ENCODE measurements at regions not wholly inside any gene's neighbourhood (a gene's known extent, or its start where the extent isn't known, plus 50 kb on each side); places are given as distances from the start of the nearest gene placed in this dataset.
A peak's percentile ranks its signal among the peaks of the same experiment; 100 is the strongest.

GRCh38 chr4:165625281-165625680 lies 246.5 kb downstream of the CPE start:
- Histone ChIP-seq H3K27me3 (ENCODE audit: control insufficient read depth in 2 of 2, insufficient read depth in 2 of 2, low read length in 2 of 2) (no peaks in the 10 kb centered on the region), H4K20me1 (replicated peaks; ENCODE audit: control insufficient read depth, extremely low read depth, insufficient read depth, low read length) (no peaks in the 10 kb centered on the region), H3K9me3 (replicated peaks; ENCODE audit: control insufficient read depth, insufficient read depth, low read length) (no peaks in the 10 kb centered on the region), H3K36me3 (ENCODE audit: control insufficient read depth in 2 of 2, extremely low read depth in 1 of 2, insufficient read depth in 2 of 2, low read length in 2 of 2) (no peaks in the 10 kb centered on the region), H3K9ac (replicated peaks; ENCODE audit: extremely low read depth, insufficient read depth, low read length) (no peak overlapping the region), H3K4me1 (ENCODE audit: control insufficient read depth, extremely low read depth, insufficient read depth, low read length) (peaks cover 45% of the 10 kb centered on the region), H3K79me2 (ENCODE audit: control insufficient read depth, insufficient read depth, low read length) (no peaks in the 10 kb centered on the region), H3K27ac (ENCODE audit: insufficient read depth, low read depth, low read length) (peak overlapping the region; percentile 55), H3K4me3 (replicated peaks in 1 of 3; ENCODE audit: insufficient read depth in 1 of 3, low read depth in 1 of 3, low read length in 3 of 3) (no peak overlapping the region), H3K9me1 (replicated peaks; ENCODE audit: control insufficient read depth, extremely low read depth, insufficient read depth, low read length) (no peaks in the 10 kb centered on the region), H3K4me2 (ENCODE audit: insufficient read depth, low read length) (peak overlapping the region; percentile 43), H2AFZ (ENCODE audit: low read depth, low read length) (no peak overlapping the region)
- FAIRE-seq (peak; percentile 62), DNase-seq (ENCODE audit: low read depth, low spot score) (peak; percentile 62)
- no TSS peak for BruUV-seq (replicated peaks)
- TF ChIP-seq FOS (IDR thresholded peaks at IDR 0.05; ENCODE audit: borderline replicate concordance, insufficient read depth, low read length) (peak; percentile 84), POLR2AphosphoS5 (IDR thresholded peaks at IDR 0.05; ENCODE audit: insufficient read depth, low read depth, low read length) (no peak), JUN (IDR thresholded peaks at IDR 0.05; ENCODE audit: borderline replicate concordance, insufficient read depth, insufficient read length, low read depth) (peak; percentile 53), GATA2 (IDR thresholded peaks at IDR 0.05; ENCODE audit: insufficient read depth, insufficient read length, low read depth, low read length) (peak; percentile 19)
- TF ChIP-seq, protein P1, sequence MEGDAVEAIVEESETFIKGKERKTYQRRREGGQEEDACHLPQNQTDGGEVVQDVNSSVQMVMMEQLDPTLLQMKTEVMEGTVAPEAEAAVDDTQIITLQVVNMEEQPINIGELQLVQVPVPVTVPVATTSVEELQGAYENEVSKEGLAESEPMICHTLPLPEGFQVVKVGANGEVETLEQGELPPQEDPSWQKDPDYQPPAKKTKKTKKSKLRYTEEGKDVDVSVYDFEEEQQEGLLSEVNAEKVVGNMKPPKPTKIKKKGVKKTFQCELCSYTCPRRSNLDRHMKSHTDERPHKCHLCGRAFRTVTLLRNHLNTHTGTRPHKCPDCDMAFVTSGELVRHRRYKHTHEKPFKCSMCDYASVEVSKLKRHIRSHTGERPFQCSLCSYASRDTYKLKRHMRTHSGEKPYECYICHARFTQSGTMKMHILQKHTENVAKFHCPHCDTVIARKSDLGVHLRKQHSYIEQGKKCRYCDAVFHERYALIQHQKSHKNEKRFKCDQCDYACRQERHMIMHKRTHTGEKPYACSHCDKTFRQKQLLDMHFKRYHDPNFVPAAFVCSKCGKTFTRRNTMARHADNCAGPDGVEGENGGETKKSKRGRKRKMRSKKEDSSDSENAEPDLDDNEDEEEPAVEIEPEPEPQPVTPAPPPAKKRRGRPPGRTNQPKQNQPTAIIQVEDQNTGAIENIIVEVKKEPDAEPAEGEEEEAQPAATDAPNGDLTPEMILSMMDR (IDR thresholded peaks at IDR 0.05; ENCODE audit: extremely low read depth in 1 of 2, insufficient read depth in 1 of 2, low read depth in 1 of 2, low read length in 2 of 2), result no peak
- intact Hi-C loops (cut with micrococcal nuclease) (no loop called here), dilution Hi-C loops (cut with MboI; ENCODE audit: extremely low pct_ligation_motif_present, low sequenced_read_pairs) (no loop called here)
- ChIA-PET CTCF (interaction anchor here (0.7 kb wide), 1 partner anchor 8 kb away, joined by 3 read pairs; no protein-coding TSS in a partner anchor), POLR2A (no interaction called here)

DNA sequence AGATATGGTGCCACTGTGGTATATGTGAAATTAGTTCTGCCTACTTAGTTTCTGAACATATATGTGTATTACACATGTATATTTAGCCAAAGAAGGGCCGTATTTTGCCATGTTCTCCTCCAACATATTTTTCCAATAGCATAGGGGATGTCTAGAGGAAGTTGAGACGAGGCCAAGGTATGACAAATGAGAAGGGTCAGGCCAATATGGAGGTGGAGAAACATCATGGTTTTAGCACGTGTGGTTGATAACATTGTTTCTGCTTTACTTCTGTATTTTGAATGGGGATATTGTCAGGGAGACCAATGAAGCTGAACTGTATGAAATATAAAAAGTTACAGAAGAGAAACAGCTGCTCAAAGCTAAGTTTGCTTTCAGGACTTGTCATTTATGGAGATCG lies 246.7 kb upstream of the TLL1 start:
- no peak overlapping the region for H3K4me3 ChIP-seq (replicated peaks in 1 of 3; ENCODE audit: insufficient read depth in 1 of 3, low read depth in 1 of 3, low read length in 3 of 3)
- FAIRE-seq (no peak), DNase-seq (ENCODE audit: low read depth, low spot score) (peak; percentile 24)
- peak overlapping the region; percentile 55 for H3K27ac ChIP-seq (ENCODE audit: insufficient read depth, low read depth, low read length)
- H4K20me1 ChIP-seq (replicated peaks; ENCODE audit: control insufficient read depth, extremely low read depth, insufficient read depth, low read length), result no peaks in the 10 kb centered on the region
- no TSS peak for BruUV-seq (replicated peaks)
- no peaks in the 10 kb centered on the region for H3K27me3 ChIP-seq (ENCODE audit: control insufficient read depth in 2 of 2, insufficient read depth in 2 of 2, low read length in 2 of 2)
- H2AFZ ChIP-seq (ENCODE audit: low read depth, low read length), result peak overlapping the region; percentile 85
- intact Hi-C loops (cut with micrococcal nuclease), result no loop called here
- H3K4me2 ChIP-seq (ENCODE audit: insufficient read depth, low read length), result no peak overlapping the region
- ChIA-PET POLR2A (no interaction called here), CTCF (no interaction called here)
- dilution Hi-C loops (cut with MboI; ENCODE audit: extremely low pct_ligation_motif_present, low sequenced_read_pairs), result no loop called here
- H3K79me2 ChIP-seq (ENCODE audit: control insufficient read depth, insufficient read depth, low read length), result no peaks in the 10 kb centered on the region
- no peak for TF ChIP-seq POLR2A (IDR thresholded peaks at IDR 0.05; ENCODE audit: low read depth, low read length)
- no peak for TF ChIP-seq EZH2 (IDR thresholded peaks at IDR 0.05; ENCODE audit: borderline replicate concordance, low read depth, low read length, severe bottlenecking)
- TF ChIP-seq MAX (IDR thresholded peaks at IDR 0.05; ENCODE audit: insufficient read depth, insufficient read length), result no peak
- TF ChIP-seq FOS (IDR thresholded peaks at IDR 0.05; ENCODE audit: borderline replicate concordance, insufficient read depth, low read length), result no peak
- no peak for TF ChIP-seq JUN (IDR thresholded peaks at IDR 0.05; ENCODE audit: borderline replicate concordance, insufficient read depth, insufficient read length, low read depth)
- TF ChIP-seq POLR2AphosphoS5 (IDR thresholded peaks at IDR 0.05; ENCODE audit: insufficient read depth, low read depth, low read length), result no peak
- TF ChIP-seq GATA2 (IDR thresholded peaks at IDR 0.05; ENCODE audit: insufficient read depth, insufficient read length, low read depth, low read length), result no peak
- TF ChIP-seq MYC (IDR thresholded peaks at IDR 0.05; ENCODE audit: low read depth, low read length), result no peak
- TF ChIP-seq, protein P1 (IDR thresholded peaks at IDR 0.05; ENCODE audit: extremely low read depth in 1 of 2, insufficient read depth in 1 of 2, low read depth in 1 of 2, low read length in 2 of 2), result no peak
- H3K4me1 ChIP-seq (ENCODE audit: control insufficient read depth, extremely low read depth, insufficient read depth, low read length), result peaks cover 45% of the 10 kb centered on the region
- no peaks in the 10 kb centered on the region for H3K9me3 ChIP-seq (replicated peaks; ENCODE audit: control insufficient read depth, insufficient read depth, low read length)
- H3K36me3 ChIP-seq (ENCODE audit: control insufficient read depth in 2 of 2, extremely low read depth in 1 of 2, insufficient read depth in 2 of 2, low read length in 2 of 2), result no peaks in the 10 kb centered on the region
- no peak overlapping the region for H3K9ac ChIP-seq (replicated peaks; ENCODE audit: extremely low read depth, insufficient read depth, low read length)
- H3K9me1 ChIP-seq (replicated peaks; ENCODE audit: control insufficient read depth, extremely low read depth, insufficient read depth, low read length), result no peaks in the 10 kb centered on the region
